Activated B cell treated with CpG ODN at 0.5 μM for 24 hours (primary cell): ENCODE measurements at regions not wholly inside any gene's neighbourhood (a gene's known extent, or its start where the extent isn't known, plus 50 kb on each side); places are given as distances from the start of the nearest gene placed in this dataset.

Experiments
- ATAC-seq: fragments of 200-7000 bp; cut with Tn5 transposase; one replicate; pipeline ENCODE4 v1.10.0; 2021; ENCODE audit warnings: low read depth, mild to moderate bottlenecking, moderate library complexity
- CTCF ChIA-PET: fragments of 350-600 bp; sonication (Branson Sonifier 250); formaldehyde crosslinking; loops from one replicate; lab custom pipeline; 2021; ENCODE audit warnings: antibody characterized with exemption; lab: Charles Lee
- POLR2A ChIA-PET: fragments of 350-600 bp; sonication (Branson Sonifier 250); formaldehyde crosslinking; loops from one replicate; lab custom pipeline; 2021; ENCODE audit warnings: antibody characterized with exemption; lab: Charles Lee
- DNase-seq: peaks from one replicate; pipeline ENCODE4 v3.0.0; 2022
- H3K27ac Mint-ChIP-seq: one replicate; pipeline ENCODE4 v1.8.0; 2020; ENCODE audit warnings: mixed read lengths
- H3K27me3 Mint-ChIP-seq: one replicate; pipeline ENCODE4 v1.8.0; 2021; ENCODE audit warnings: mixed read lengths
- H3K36me3 Mint-ChIP-seq: one replicate; pipeline ENCODE4 v1.8.0; 2021; ENCODE audit warnings: low read depth, mixed read lengths
- H3K4me1 Mint-ChIP-seq: one replicate; pipeline ENCODE4 v1.8.0; 2021; ENCODE audit warnings: mixed read lengths
- H3K4me3 Mint-ChIP-seq: one replicate; pipeline ENCODE4 v1.8.0; 2020; ENCODE audit warnings: mild to moderate bottlenecking, mixed read lengths
- H3K9me3 Mint-ChIP-seq: one replicate; pipeline ENCODE4 v1.8.0; 2020; ENCODE audit warnings: mixed read lengths
- intact Hi-C: fragments of 100-400 bp; cut with micrococcal nuclease; formaldehyde crosslinking; loops from one replicate; pipeline ENCODE4 v1.15.1; 2024
- TF ChIP-seq, protein P1 (sequence below): fragments of 200-600 bp; IDR thresholded peaks from one replicate; pipeline ENCODE4 v1.8.0; 2022; ENCODE audit warnings: antibody characterized with exemption, mild to moderate bottlenecking

DNA sequence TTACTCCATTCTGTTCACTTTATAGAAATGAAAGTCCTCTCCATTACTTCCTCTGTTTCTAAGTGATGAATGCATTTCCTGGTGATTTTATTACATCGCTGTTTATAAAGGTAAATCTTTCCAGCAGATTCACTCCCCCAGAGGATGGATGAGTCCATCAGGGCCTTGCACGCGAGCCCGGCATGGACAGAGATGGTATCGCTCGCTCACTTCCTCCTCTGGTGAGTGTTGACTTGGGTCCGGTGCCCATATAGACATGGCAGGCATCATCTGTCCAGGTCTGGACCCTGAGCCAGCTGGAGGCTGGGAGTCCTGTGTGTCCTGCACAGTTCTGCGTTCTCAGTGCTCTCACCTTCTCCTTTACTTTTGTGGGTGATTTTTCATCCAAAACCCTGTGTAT lies 733.6 kb upstream of the SALL3 start:
- Mint-ChIP-seq H3K27ac (no peak overlapping the region), H3K4me1 (no peaks in the 10 kb centered on the region), H3K27me3 (no peaks in the 10 kb centered on the region), H3K4me3 (no peak overlapping the region), H3K36me3 (no peaks in the 10 kb centered on the region), H3K9me3 (peaks cover 9% of the 10 kb centered on the region)
- DNase-seq (no peak), ATAC-seq (no peak)
- intact Hi-C loops, result no loop called here
- TF ChIP-seq, protein P1, sequence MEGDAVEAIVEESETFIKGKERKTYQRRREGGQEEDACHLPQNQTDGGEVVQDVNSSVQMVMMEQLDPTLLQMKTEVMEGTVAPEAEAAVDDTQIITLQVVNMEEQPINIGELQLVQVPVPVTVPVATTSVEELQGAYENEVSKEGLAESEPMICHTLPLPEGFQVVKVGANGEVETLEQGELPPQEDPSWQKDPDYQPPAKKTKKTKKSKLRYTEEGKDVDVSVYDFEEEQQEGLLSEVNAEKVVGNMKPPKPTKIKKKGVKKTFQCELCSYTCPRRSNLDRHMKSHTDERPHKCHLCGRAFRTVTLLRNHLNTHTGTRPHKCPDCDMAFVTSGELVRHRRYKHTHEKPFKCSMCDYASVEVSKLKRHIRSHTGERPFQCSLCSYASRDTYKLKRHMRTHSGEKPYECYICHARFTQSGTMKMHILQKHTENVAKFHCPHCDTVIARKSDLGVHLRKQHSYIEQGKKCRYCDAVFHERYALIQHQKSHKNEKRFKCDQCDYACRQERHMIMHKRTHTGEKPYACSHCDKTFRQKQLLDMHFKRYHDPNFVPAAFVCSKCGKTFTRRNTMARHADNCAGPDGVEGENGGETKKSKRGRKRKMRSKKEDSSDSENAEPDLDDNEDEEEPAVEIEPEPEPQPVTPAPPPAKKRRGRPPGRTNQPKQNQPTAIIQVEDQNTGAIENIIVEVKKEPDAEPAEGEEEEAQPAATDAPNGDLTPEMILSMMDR, result no peak
- ChIA-PET CTCF (no interaction called here), POLR2A (no interaction called here)

DNA sequence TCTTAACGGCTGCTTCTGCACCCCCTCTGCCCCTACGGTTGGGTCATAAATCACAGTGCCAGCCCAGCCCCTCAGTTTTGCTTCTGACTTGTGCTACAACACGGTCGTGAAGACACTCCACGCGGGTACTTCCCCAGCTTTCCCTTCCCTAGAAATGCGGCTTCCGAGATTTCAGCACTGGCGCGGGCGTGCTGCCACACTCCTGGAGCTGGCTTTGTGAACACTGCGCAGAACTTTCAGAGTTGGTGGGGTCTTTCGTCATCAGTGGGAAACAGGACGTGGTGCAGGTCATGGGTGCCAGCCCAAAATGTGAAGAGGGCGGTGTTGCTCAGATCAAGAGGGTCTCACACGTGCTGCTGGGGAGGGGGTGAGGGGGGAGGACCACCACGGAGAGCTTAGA lies 733.0 kb upstream of the SALL3 start:
- CTCF ChIA-PET, result no interaction called here

DNA sequence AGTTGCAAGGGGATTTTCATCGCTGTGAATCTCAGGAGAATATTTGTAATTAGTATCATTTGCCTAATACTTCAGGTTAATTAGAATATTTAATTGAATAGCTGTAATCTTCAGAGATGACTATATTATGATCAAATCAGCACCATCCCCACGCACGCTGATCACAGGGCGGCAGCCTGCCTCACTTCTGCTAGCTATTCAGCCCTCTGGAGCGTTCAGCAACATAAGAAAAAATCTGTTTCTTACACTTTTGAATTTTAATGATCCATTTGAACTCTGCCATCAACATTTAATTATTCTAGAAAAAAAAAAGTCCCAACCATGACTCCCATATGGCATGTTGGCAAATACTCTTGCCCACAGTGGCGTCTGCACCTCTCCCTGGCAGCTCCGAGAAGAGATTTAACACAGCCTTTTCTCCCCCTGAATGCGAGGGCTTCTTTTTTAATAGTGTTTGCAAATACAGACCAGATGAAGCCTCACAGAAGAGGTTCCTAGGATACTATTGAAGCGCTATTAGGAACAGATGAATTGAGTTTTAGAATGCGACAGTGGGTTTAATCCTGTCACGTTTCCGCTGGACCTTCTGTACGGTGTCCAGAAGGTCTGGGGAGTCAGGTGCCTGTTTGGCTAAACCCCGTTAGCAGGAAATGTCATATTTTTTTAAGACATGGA lies 731.9 kb upstream of the SALL3 start:
- no peaks in the 10 kb centered on the region for H3K27me3 Mint-ChIP-seq
- H3K9me3 Mint-ChIP-seq, result peaks cover 9% of the 10 kb centered on the region
- no peak for ATAC-seq
- intact Hi-C loops, result no loop called here
- H3K27ac Mint-ChIP-seq, result no peak overlapping the region
- TF ChIP-seq, protein P1, result no peak
- DNase-seq, result no peak
- H3K4me1 Mint-ChIP-seq, result no peaks in the 10 kb centered on the region
- no peaks in the 10 kb centered on the region for H3K36me3 Mint-ChIP-seq
- CTCF ChIA-PET, result no interaction called here
- H3K4me3 Mint-ChIP-seq, result no peak overlapping the region
- POLR2A ChIA-PET, result no interaction called here

More for the DNA sequence above, 733.0 kb upstream of the SALL3 start:
- intact Hi-C loops, result no loop called here
- no peaks in the 10 kb centered on the region for H3K27me3 Mint-ChIP-seq
- ATAC-seq (no peak), DNase-seq (no peak)
- H3K9me3 Mint-ChIP-seq, result peaks cover 9% of the 10 kb centered on the region
- no peaks in the 10 kb centered on the region for H3K36me3 Mint-ChIP-seq
- no peaks in the 10 kb centered on the region for H3K4me1 Mint-ChIP-seq
- POLR2A ChIA-PET, result no interaction called here
- no peak overlapping the region for H3K4me3 Mint-ChIP-seq
- TF ChIP-seq, protein P1, result no peak
- H3K27ac Mint-ChIP-seq, result no peak overlapping the region

DNA sequence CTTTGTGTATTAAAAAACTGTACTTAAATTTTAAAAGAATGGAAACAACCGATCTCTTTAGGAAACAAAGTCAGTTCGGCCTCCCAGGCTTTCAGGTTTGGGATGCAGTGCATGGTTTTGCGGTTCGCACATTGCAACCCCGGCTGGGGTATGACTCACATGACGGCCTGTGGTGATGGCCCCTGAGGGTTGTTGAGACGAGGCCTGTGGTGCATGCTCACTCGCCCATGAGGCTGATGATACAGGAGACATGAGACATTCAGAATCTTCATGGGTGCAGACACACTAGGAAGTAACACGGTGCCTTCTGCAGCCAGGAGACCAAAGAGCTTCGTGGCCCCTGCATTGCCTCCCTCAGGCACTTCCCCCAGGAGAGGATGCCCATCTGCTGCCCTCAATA lies 724.6 kb upstream of the SALL3 start:
- H3K4me1 Mint-ChIP-seq, result no peaks in the 10 kb centered on the region
- ATAC-seq, result no peak
- no peak overlapping the region for H3K4me3 Mint-ChIP-seq
- intact Hi-C loops, result no loop called here
- DNase-seq, result no peak
- TF ChIP-seq, protein P1, result no peak
- no peak overlapping the region for H3K27ac Mint-ChIP-seq
- POLR2A ChIA-PET, result no interaction called here
- H3K27me3 Mint-ChIP-seq, result no peaks in the 10 kb centered on the region
- CTCF ChIA-PET, result no interaction called here
- H3K9me3 Mint-ChIP-seq, result peaks cover 7% of the 10 kb centered on the region
- no peaks in the 10 kb centered on the region for H3K36me3 Mint-ChIP-seq

DNA sequence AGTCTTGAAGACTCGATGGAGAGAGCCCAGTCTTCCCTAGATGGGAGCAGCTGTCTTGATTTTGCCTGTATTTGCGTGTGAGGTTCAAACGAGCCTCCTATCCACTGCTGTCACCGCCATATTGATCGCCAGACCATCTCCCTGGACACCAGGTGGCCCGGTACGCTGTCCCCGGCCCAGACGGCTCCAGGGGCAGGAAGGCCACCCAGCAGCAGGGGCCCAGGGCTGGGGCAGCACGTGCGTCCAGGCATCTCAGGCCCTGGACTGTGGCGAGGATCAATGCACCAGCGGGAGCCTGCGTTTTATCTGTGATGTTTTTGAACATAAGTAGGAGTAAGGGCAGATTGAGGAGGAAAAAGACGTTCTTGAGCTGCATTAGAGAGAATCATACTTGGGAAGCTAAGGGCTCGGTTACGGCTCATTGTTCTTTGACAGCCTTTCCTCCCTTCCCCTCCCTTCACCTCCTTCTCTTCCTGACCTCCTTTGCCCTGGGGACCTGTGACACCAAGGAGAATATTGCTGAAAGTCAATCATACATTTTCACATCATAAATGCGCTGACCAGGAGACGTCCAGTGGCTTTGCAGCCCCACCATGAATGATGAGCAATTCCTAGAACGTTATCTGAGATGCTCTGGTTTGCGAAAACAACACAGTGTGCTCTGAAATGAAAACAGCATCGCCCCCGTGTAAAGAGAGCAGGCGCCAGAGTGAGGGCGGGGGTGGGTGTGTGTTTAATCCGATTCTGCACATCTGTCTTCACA lies 711.2 kb upstream of the SALL3 start:
- intact Hi-C loops, result no loop called here
- no peaks in the 10 kb centered on the region for H3K36me3 Mint-ChIP-seq
- no peak overlapping the region for H3K4me3 Mint-ChIP-seq
- ChIA-PET CTCF (no interaction called here), POLR2A (no interaction called here)
- DNase-seq, result no peak
- H3K27me3 Mint-ChIP-seq, result no peaks in the 10 kb centered on the region
- no peak overlapping the region for H3K27ac Mint-ChIP-seq
- TF ChIP-seq, protein P1, result no peak
- H3K4me1 Mint-ChIP-seq, result no peaks in the 10 kb centered on the region
- ATAC-seq, result no peak
- H3K9me3 Mint-ChIP-seq, result peaks cover 5% of the 10 kb centered on the region
